Daoy (cell line): ENCODE measurements at regions not wholly inside any gene's neighbourhood (a gene's known extent, or its start where the extent isn't known, plus 50 kb on each side); places are given as distances from the start of the nearest gene placed in this dataset.
"Not testable (repeated sequence)": the region's sequence is repeated elsewhere in the genome, so short reads cannot be mapped to it uniquely, and the experiment has no call there.

Source experiments
- DNase-seq: peaks from one replicate; pipeline ENCODE4 v3.0.0-alpha.2; 2015; ENCODE audit warnings: low read depth

DNA sequence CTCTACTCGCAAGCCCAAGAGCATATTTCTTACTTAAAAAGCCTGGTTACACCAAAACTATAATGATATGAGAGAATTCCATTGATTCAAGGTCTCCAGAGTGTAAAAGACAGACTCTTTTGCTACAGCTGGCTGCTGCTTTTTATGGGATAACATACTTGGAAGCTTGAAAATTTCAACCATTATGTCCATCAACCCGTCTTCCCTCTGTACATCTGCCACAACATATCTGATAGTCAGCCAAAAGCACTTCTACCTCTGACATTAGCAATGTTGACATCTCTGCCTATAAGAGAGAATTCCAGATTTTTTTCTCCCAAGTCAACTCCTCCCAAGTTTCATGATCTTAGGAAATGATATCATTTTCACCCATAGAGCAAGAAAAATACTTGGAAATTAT lies 54.4 kb upstream of the IQCM start:
- DNase-seq: no peak

DNA sequence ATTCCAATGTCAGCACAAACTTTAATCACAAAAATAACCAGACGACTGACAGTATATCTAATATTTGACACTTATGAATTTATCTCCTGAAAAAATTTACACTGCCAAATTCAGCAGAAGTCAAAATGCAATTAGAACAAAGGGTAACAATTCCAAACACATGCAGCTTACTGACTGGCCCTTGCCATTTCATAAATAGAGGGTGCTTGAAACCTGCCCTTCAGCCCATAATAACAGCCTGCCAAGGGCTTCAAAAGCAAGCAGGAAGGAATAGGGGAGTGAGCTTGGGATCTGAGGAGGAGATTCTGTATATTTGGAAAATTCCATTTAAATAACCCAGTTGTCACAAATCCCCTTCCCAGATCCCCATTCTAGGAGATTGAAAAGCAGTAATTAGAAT lies 66.1 kb upstream of the IQCM start:
- DNase-seq: no peak

GRCh38 chr4:149882251-149882650 lies 66.6 kb upstream of the IQCM start:
- DNase-seq: no peak

DNA sequence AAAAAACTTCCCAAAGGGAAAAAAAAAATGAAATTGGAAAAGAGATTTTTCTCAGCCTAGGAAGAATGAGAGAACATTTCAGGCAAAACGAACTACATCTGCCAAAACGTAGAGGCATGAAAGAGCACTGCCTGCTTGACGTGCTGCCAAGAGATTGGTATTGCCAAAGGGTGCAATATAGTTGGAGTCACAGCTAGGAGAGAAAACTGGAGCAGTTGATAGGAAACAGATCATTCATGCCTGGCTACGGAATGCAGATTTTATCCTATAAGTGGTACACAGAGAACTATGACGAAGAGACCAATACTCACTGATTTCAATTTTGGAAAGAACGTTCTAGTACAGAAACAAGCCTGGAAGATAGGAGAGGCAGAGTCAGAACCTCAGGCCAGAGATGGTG lies 68.4 kb upstream of the IQCM start:
- DNase-seq: no peak

DNA sequence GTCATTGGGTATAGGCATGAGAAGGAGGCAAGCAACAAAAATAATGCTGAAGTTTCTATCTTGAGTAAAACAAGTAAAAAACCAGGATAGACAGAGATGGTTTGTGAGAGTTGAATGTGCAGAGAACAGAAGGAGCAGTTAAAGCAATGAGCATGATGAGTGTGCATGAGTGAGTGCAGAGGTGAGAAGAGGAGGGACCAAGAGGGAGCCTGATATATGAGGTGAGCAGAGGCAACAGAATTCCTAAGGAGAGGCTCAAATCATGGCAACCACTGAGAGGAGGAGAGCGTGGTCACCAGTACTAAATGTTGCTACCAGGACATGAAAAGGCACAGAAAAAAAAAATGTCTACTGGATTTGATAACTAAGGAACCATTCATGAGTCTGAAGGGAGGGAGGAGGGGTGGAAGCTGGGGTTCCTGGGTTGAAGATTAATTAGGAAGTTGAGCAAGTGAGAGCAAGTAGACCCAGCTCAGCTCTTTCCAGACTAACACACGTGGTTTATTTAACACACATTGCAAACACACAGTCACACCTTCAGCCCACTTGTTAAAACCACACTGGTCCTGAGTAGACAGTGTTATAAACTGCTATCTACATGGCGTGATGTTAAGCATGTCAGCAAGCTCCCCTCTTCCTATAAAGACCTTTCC lies 69.0 kb upstream of the IQCM start:
- DNase-seq: no peak

DNA sequence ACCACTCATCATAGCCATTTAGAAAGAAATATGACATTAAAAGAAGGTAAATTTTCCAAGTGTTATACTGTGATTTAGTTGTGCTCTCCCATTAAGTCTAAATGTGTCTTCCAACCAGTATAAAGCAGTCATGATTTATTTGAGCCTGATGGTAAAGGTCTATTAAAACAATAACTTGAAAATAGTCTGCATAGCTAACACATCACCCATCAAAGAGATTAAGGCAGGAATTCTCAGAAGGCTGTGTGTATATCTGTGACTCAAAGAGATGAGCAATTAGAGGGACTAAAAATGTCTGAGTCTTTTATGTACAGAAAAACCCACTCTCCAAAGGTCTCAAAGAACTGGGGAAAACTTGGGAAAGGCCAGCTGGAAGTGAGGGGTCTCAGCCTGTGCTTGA lies 70.3 kb upstream of the IQCM start:
- no peak for DNase-seq

DNA sequence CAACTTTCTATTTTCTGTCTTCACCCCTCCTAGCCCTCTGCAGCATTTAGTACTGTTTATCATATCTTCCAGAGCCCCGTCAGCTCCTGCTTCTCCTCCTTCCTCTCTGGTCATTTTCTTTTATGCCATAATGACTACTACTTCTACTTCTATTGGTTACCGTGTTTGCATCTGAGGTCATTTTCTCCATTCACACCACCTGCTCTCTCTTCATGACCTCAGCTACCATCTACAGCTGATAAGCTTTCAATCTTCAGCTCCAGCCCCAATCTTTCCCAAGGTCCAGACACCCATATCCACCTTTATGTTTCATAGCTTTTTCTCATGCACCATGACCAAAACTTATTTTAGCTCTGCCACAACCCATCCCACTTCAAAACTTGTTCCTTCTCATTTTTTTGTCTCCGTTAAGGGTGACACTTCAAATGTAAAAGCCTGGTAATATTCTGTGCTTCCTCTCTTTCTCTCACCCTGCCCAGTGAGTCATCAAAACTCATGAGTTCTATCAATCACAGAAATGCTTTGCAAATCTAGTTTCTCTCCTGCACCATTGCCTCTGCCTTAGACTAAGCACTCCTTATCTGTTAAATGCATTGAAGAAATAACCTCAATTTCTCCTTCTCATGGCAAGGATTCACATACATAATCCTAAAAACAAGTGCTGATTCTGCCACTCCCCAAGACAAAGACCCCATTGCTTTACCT lies 71.3 kb upstream of the IQCM start:
- no peak for DNase-seq

DNA sequence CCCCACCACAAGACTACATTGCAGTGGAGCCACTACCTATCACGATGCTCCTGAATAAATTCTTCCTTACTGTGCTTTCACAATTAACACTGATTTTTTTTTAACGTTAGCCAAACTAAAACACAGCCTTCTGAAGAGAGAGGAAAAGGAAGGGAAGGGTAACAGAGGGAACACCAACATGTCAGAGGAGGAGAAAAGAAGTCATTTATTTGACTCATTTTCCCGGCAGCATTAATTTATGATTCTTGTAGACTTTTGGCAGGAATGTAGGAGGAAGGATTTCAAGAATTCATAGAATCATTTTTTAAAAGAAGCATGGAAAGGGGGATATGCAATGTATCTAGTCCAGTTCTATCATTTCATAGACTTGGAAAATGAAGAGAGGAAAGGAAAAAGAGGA lies 74.3 kb upstream of the IQCM start:
- no peak for DNase-seq

DNA sequence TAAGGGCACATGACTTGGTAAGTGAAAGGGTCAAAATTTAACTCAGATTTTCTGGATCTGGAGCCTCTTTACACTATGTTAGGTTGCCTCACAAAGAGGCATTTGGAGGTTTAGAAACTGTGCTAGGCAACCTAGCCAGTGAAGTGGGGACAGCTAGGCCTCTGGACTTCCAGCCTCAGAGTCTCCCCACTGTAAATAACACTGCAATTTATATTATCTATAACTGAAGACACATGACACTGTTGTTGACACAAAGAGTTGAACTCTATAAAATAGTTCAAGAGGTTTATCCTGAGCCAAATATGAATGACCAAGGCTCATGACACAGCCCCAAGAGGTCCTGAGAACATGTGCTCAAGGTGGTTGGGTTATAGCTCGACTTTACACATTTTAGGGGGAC lies 74.9 kb upstream of the IQCM start:
- DNase-seq: no peak

GRCh38 chr4:149891426-149891825 lies 75.8 kb upstream of the IQCM start:
- no peak for DNase-seq

GRCh38 chr4:149896432-149896831 lies 80.8 kb upstream of the IQCM start:
- DNase-seq: peak; percentile 7

DNA sequence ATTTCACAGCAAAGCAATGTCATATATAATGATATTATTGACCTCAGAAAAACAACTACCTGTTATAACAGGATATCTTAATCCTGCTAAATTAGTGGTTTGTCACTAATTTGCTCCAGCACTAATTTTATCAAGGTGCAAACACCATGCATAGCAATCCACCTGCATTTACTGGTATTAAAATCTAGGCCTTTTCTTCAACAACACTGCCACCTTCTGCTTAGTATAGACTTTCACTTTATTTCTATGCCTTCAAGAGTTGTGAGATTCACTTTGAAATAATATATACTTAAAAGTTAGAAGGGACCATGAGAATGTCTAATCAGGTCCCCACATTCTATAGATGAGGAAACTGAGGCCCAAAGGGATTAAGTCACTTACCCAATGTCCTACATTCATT lies 82.1 kb upstream of the IQCM start:
- DNase-seq: peak; percentile 1

DNA sequence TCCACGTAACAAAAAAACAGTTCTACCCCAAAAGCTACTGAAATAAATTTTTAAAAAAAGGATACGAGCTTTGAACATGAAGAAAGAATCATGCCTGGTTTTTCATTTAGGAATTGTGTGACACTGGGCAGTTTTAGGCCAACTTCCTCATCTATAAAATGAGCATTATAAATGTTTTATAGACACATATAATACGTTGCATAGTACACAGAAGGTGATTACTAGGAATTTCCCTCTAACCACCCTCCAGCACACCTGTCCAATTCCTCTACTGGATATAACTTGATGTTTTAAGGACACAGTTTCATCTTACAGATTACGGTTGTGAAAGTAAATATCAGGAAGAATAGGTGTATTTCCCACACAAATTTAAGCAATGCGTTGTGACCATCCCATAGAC lies 85.5 kb upstream of the IQCM start:
- no peak for DNase-seq

- no peak for DNase-seq
Observed at GRCh38 chr4:149902242-149902641, 86.6 kb upstream of the IQCM start.

GRCh38 chr4:149910177-149910576 lies 94.5 kb upstream of the IQCM start:
- DNase-seq: no peak

GRCh38 chr4:149910604-149911350 lies 95.1 kb upstream of the IQCM start:
- no peak for DNase-seq

DNA sequence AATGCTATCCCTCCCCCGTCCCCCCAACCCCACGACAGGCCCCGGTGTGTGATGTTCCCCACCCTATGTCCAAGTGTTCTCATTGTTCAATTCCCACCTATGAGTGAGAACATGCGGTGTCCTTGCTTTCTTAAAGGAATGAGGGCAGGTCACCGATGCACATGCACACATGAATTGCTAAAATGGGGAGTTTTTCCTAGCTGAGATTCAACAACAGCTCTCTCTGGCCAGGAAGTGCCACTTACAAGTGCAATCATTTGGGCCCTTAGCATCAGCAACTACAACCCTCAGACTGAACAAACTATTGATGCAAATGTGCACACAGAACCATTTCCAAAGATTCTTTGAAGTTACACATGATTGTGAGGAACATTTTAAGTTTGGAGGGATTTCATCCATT lies 95.7 kb upstream of the IQCM start:
- no peak for DNase-seq

DNA sequence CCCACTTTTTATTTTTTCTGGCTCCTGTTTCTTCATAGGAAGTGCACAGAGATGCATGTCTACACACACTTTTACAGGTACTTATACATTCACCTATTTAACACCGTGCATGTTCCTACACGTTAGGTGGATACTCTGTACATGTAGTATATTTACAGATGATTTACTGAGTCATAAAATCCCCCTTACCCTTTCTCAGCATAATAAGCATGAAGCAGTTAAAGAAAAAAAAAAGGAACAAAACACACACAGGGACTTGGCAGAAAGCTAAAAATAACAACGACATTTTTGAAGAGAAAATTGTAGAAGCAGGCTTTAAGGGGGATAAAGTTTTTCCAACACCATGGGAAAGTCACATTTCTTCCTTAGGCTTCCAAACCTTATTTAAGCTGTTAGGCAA lies 96.4 kb upstream of the IQCM start:
- no peak for DNase-seq

DNA sequence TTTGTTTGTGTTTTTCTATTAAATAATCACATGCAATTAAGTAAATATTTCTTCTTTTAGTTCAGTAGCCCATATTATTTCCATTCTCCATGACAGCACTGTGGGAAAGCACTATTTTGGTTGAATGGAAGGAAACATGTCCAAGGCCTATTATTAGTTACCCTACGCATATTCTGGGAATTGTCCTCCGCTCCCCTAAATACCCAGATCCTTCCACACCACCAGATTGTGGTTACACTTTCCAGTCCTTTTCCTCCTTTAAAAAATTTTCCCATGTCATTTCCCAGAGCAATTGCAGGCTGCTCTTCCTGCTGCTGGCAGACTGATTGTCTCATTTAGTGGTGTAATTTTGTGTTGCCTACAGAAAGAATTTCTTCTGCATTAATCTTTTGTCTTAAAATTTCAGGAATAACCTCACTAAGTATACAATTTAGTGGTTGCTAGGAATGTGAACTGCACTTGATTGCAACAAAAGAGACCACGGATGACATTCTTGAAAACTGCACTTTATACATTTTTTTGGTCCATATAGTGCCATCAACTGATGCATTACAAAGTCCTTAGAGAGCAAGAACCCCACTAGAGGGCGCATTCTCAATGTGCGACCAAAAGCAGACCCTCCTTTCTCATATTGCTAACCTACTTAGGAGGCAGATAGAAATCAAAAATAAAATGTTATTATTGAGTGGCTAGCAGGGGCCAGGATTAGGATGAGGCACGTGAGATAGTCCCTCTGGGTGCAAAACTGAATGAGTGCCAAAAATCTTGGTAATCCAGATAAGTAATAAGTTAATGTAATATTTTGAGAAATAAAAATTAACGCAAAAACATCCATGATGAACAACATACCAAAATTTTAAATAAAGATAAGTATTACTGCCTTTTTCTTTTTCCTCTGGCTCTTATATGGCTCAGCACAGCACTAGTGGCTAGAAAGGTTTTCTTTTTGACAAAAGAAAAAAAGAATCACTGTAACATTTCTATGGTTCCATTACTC lies 98.8 kb upstream of the IQCM start:
- peak; percentile 36 for DNase-seq

DNA sequence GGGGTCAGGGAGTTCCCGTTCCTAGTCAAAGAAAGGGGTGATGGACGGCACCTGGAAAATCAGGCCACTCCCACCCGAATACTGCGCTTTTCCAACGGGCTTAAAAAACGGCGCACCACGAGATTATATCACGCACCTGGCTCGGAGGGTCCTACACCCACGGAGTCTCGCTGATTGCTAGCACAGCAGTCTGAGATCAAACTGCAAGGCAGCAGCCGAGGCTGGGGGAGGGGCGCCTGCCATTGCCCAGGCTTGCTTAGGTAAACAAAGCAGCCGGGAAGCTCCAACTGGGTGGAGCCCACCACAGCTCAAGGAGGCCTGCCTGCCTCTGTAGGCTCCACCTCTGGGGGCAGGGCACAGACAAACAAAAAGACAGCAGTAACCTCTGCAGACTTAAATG lies 100.1 kb upstream of the IQCM start:
- not testable (repeated sequence) for DNase-seq

DNA sequence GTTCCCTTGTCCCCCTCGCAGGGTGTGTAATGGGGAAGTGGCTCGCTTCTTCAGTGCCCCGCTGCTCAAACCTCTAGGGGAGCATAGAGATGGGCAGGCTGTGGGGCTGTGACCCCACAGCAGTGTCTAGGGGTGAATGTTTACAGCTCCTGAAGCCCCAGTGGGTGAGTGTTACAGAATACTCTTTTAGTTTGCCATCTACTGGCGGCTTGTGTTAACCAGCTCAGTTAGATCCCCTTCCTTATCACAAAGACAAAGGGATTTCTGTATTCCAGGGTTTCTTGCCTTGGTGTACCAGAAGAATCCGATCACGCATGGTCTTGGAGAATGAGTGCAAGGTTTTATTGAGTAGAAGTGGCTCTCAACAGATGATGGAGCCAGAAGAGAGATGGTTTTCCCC lies 108.1 kb upstream of the IQCM start:
- no peak for DNase-seq

GRCh38 chr4:149927514-149927913 lies 111.9 kb upstream of the IQCM start:
- DNase-seq: no peak
